ENCODE measurements at regions not wholly inside any gene's neighbourhood (a gene's known extent, or its start where the extent isn't known, plus 50 kb on each side); places are given as distances from the start of the nearest gene placed in this dataset.

DNA sequence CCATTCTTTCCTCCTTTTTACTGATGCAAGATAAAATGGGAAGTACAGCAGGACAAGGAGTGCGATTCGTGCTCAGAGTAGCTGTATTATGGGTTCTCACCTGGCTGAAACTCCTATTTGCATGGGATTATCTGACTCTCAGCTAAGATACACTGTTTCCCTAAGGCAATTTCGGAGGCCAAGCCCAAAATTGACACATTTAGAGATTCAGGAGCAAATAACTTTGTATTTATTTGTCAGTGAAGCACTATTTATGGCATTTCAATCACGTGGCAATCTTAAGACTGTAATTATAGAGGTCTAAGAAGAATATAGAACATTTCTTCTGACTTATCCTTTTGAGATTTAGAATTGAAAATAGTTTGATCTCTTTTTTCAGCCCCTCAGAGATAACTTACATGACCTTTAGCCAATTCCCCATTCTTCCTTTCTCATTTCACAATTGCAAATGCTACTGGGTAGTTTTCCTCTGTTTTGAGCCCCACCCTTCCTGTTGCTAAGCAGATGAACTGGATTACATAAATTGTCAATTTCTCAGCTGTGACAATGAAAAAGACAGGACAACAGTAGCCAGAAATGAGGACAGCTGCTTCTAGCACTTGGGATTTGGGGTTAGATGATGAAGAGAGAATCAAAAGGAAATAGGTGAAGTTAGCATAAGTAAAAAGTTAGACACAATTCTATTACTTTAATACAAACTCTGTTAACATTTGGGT, 122.7 kb upstream of the FRY start:
- no peak for TF ChIP-seq CTCF (IDR thresholded peaks at IDR 0.05; ENCODE audit: poor library complexity)
- no peak for TF ChIP-seq EZH2 (IDR thresholded peaks at IDR 0.05; ENCODE audit: borderline replicate concordance)

Measured in hepatocyte (in vitro differentiated cells).